ENCODE measurements at regions not wholly inside any gene's neighbourhood (a gene's known extent, or its start where the extent isn't known, plus 50 kb on each side); places are given as distances from the start of the nearest gene placed in this dataset.

GRCh38 chr7:17528636-17529035, 230.2 kb downstream of the AHR start (continued):
- TF ChIP-seq USF2 (IDR thresholded peaks at IDR 0.05) (no peak), CHD4 (IDR thresholded peaks at IDR 0.05; ENCODE audit: borderline replicate concordance) (no peak), POLR2AphosphoS2 (conservative IDR thresholded peaks at IDR 0.05; ENCODE audit: low read length) (no peak), FOXS1 (CRISPR knock-in tag; IDR thresholded peaks at IDR 0.05) (no peak), CEBPB (IDR thresholded peaks at IDR 0.05) (no peak), POLR2A (IDR thresholded peaks at IDR 0.05; ENCODE audit: low read length) (no peak), ESRRA (IDR thresholded peaks at IDR 0.05; ENCODE audit: borderline replicate concordance, low read length) (no peak), HOXB13 (CRISPR knock-in tag; IDR thresholded peaks at IDR 0.05; ENCODE audit: low read depth) (no peak), PBX3 (IDR thresholded peaks at IDR 0.05) (no peak), BCL3 (IDR thresholded peaks at IDR 0.05) (no peak), EP300 (IDR thresholded peaks at IDR 0.05) (no peak), SREBF2 (IDR thresholded peaks at IDR 0.05) (no peak)

DNA sequence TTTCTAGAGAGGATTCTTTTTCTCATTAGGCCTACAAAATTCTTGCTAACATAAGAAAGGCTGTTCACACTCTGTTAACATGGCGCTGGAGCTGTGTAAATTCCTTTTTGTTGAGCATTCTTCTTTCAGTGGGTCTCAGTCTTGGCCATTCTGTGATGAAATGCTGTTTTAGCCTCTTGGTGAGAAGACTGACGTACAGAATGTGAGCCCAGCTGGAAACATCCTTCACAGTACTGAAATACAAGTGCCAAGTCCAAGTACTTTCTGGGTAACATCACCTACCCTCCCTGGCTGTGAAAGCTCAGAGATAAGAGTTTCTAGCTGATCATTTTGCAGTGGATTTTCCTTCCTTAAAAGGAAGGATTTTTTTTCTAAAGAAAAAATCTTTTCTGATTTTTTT, 231.8 kb downstream of the AHR start:
- Histone ChIP-seq H3K9me3 (no peaks in the 10 kb centered on the region), H3K4me1 (peaks cover 16% of the 10 kb centered on the region), H3K4me3 (no peak overlapping the region), H3K4me2 (no peak overlapping the region), H3K27ac (peak overlapping the region in 1 of 2 experiments; percentile 31; a peak in 1 of 6 replicates)
- FAIRE-seq, result no peak
- ChIA-PET CTCF (no interaction called here), POLR2A (no interaction called here)
- DNase-seq (ENCODE audit: low read depth in 1 of 2, low spot score in 1 of 2), result no peak
- TF ChIP-seq POLR2AphosphoS2 (conservative IDR thresholded peaks at IDR 0.05; ENCODE audit: low read length), result no peak
- no peak for TF ChIP-seq KDM1A (IDR thresholded peaks at IDR 0.05; ENCODE audit: low read depth)
- TF ChIP-seq RCOR1 (IDR thresholded peaks at IDR 0.05; ENCODE audit: low read depth, low read length), result no peak
- TF ChIP-seq, protein P1, sequence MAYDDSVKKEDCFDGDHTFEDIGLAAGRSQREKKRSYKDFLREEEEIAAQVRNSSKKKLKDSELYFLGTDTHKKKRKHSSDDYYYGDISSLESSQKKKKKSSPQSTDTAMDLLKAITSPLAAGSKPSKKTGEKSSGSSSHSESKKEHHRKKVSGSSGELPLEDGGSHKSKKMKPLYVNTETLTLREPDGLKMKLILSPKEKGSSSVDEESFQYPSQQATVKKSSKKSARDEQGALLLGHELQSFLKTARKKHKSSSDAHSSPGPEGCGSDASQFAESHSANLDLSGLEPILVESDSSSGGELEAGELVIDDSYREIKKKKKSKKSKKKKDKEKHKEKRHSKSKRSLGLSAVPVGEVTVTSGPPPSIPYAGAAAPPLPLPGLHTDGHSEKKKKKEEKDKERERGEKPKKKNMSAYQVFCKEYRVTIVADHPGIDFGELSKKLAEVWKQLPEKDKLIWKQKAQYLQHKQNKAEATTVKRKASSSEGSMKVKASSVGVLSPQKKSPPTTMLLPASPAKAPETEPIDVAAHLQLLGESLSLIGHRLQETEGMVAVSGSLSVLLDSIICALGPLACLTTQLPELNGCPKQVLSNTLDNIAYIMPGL (CRISPR knock-in tag; IDR thresholded peaks at IDR 0.05; ENCODE audit: borderline replicate concordance), result no peak
- TF ChIP-seq E2F6 (IDR thresholded peaks at IDR 0.05; ENCODE audit: borderline replicate concordance, low read depth), result no peak
- TF ChIP-seq FOXS1 (CRISPR knock-in tag; IDR thresholded peaks at IDR 0.05), result no peak
- TF ChIP-seq CEBPB (IDR thresholded peaks at IDR 0.05), result no peak
- no peak for TF ChIP-seq TFCP2L1 (CRISPR knock-in tag; IDR thresholded peaks at IDR 0.05)
- no peak for TF ChIP-seq USF2 (IDR thresholded peaks at IDR 0.05)
- no peak for TF ChIP-seq GATA3 (IDR thresholded peaks at IDR 0.05; ENCODE audit: borderline replicate concordance)
- no peak for TF ChIP-seq MYC (IDR thresholded peaks at IDR 0.05; ENCODE audit: borderline replicate concordance, low read length)
- no peak for TF ChIP-seq PBX3 (IDR thresholded peaks at IDR 0.05)
- TF ChIP-seq EHMT2 (IDR thresholded peaks at IDR 0.05; ENCODE audit: low read depth), result no peak
- TF ChIP-seq, protein P2, sequence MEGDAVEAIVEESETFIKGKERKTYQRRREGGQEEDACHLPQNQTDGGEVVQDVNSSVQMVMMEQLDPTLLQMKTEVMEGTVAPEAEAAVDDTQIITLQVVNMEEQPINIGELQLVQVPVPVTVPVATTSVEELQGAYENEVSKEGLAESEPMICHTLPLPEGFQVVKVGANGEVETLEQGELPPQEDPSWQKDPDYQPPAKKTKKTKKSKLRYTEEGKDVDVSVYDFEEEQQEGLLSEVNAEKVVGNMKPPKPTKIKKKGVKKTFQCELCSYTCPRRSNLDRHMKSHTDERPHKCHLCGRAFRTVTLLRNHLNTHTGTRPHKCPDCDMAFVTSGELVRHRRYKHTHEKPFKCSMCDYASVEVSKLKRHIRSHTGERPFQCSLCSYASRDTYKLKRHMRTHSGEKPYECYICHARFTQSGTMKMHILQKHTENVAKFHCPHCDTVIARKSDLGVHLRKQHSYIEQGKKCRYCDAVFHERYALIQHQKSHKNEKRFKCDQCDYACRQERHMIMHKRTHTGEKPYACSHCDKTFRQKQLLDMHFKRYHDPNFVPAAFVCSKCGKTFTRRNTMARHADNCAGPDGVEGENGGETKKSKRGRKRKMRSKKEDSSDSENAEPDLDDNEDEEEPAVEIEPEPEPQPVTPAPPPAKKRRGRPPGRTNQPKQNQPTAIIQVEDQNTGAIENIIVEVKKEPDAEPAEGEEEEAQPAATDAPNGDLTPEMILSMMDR (IDR thresholded peaks at IDR 0.05), result no peak
- TF ChIP-seq ELK1 (IDR thresholded peaks at IDR 0.05; ENCODE audit: low read depth, low read length), result no peak
- TF ChIP-seq CBX2 (IDR thresholded peaks at IDR 0.05; ENCODE audit: borderline replicate concordance, low read depth), result no peak
- TF ChIP-seq JUNB (IDR thresholded peaks at IDR 0.05), result no peak
- 82% methylated on average over 2 of the region's 2 CpGs for WGBS (ENCODE audit: missing lambda C conversion rate)
- ATAC-seq, result no peak
